Left hindlimb (tissue), 1 donor: ENCODE measurements at regions not wholly inside any gene's neighbourhood (a gene's known extent, or its start where the extent isn't known, plus 50 kb on each side); places are given as distances from the start of the nearest gene placed in this dataset.

Experiments used
- DNase-seq: peaks from one replicate; pipeline ENCODE4 v3.0.0-alpha.2; 2018

DNA sequence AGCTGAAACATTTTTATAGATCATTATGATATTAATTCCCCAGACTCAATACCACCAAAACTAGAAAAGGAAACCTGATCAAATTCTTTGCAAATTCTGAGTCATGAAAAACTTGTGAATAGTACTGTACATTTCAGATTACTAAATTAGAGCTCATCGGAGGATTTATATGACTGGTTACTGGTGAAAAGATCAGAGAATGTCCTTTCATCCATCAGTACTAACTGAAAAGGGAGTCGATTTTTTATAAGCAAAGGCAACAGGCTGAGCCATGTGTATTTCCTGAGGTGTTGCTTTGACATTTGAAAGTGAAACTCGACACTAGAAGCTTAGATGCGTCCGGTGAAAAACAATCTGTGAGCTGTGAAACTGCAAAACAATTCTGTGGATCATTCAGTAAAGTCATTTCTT is 155.7 kb downstream of the TNFSF18 start:
- DNase-seq = no peak

DNA sequence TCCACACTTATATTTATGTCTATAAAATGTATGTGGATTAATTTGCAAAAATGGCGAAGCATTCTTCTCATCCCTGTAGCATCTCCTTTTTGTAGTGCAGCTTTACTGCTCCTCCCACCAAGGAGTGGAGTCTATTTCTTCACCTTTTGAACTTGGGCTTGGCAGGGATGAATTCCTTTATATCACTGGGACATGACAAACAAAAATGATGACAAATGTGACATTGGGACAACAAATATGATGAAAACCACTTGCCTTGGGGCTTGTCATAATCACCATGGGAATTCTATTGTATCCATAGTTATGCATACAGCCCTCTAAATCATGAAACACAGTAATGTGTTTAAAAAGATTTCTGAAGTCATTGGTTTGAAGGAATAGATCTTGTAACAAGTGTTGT is 155.0 kb downstream of the TNFSF18 start:
- DNase-seq = no peak

DNA sequence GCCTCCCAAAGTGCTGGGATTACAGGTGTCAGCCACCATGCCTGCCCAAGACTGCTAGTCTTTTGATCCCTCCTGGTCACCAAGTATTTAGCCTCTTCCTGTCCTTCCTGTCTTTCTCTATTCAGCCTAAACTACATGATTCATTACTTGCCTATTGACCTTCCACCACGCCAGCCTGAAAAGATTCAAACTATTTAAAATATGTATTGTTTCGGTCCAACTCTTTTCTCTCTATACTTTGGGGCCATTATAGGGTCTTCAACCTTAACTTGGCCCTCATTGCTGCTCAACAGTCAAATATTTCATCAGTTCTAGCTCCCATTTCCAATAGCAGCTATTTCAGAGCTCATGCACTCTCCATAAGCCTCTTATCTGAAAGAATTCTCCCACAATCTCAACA is 153.0 kb downstream of the TNFSF18 start:
- no peak for DNase-seq

DNA sequence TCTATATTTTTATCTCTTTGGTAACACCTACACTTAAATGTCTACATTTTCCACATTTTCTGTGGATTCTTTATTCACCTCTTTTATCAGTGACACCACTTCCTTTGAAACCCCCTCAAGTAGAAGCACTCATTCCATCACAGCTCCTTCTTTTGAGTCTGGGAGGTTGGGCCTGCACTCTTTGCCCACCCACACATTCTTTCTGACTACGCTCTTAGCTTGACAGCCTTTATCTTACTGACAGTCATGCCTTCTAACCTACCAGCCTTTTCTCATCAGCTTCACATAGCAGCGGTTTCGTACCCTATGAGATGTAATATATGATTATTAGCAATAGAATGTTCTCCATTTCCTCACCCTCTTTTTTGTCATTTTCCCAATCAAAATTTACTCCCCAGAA is 151.9 kb downstream of the TNFSF18 start:
- DNase-seq = no peak

DNA sequence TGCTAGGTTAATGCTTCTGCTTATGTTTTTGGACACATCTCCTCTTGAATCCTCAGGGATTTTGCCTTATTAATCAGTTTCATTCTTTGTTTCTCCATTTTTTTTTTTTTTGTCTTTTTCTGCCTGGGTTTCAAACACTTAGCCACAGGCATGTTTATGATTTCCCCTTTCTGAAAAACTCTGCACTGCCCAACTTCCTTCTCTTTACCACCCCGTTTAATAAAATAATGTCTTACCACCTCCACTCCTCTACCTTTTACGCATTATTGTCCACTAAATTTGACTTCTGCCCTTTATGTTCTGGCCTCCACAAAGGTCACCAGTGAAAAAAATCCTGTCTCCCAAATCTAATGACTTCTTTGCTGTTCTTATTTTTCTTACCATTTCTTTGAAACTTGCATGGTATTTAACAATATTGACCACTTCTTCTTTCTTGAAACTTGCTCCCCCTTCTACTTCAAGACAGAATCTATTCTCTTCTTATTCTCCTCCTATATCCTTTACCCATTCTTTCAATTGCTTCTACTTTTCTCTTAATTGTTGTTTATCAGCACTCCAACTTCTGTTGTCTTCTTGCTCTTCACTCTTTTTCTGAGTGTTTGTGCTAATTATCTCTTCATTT is 150.3 kb downstream of the TNFSF18 start:
- no peak for DNase-seq

DNA sequence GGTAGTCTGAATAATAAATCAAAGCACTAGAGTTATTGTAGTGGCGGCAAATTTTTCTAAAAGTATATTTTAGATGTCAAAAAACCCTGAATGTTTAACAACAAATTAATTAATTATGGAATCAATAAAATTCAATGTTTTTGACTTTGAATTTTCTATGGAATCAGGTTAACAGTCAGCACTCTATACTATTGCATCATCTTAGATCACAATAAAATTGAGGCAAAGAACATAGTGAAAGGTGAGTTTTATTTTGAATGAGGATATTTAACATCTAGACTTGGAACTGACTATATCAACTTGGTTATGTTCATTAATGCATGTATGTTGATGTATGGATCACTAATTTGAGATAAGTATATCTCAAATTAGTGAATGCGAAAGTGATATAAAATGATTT is 148.5 kb downstream of the TNFSF18 start:
- DNase-seq = no peak

DNA sequence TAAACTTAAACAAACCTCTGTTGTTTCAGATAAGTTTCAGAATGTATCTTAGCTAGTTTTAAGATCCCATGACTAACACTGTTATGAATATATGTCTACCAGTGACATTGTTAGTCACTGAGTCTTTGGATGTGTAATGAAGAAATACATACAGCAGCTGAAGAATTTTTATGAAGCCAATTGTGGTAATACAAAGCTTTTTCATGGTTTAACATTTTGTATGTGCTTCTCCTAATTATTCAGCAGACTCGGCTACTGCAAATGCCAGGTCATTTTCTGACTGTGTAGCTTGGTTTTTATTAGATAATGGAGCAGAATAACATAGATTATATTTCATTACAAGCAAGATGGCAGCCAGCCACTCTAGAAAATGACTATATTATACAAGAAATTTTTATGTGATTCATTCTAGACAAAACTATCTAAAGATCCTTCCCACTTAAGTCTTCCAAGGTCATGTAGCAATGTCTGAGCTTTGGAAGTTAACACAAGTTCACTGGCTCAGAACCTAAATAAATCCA is 147.8 kb downstream of the TNFSF18 start:
- DNase-seq = no peak

DNA sequence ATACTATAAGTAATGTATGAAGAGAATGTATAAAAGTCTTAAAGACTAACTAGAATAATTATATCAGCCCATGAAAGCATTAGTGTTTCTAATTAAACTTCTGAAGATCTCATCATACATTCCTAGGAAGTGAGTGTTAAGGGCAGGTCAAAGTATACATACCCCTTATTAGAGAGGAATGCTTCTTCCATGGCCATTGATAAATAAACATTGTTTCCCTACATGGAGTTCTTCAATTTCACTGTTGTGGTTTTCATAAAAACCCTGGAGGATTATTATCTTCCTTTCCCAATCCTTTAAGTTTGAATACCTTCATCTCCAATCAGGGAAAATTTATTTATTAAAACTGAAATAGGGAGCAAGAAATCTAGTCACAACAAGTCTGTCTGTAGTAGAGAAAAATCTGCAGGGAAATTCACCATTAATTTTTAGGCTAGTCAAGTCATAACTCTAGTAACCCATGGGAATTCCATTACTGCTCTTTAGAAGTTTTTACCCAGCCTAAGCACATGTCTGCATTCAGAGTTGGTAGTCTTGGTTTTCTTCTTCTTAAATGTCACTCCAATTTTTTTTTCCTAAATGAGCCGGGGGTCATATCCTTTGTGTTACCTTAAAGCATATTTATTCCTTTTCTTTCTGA is 147.0 kb downstream of the TNFSF18 start:
- no peak for DNase-seq

DNA sequence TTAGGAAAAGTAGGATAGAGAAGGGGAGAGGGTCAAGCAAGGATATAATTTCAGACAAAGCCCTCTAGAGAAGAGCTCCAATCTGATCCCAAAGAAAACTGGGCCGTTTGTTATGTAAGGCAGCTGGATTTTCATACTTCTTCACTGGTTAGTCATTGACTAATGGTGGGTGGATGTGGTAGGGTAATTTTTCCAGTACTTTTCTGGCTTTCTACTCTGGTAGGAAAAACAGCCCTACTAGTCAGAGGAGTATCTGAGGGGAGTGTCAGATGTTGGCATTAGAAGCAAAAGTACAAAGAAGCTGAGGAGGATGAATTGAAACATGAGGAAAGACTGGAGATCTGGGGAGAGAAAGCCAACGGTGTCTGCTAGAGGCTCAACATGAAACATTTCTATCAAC is 145.3 kb downstream of the TNFSF18 start:
- DNase-seq = no peak

DNA sequence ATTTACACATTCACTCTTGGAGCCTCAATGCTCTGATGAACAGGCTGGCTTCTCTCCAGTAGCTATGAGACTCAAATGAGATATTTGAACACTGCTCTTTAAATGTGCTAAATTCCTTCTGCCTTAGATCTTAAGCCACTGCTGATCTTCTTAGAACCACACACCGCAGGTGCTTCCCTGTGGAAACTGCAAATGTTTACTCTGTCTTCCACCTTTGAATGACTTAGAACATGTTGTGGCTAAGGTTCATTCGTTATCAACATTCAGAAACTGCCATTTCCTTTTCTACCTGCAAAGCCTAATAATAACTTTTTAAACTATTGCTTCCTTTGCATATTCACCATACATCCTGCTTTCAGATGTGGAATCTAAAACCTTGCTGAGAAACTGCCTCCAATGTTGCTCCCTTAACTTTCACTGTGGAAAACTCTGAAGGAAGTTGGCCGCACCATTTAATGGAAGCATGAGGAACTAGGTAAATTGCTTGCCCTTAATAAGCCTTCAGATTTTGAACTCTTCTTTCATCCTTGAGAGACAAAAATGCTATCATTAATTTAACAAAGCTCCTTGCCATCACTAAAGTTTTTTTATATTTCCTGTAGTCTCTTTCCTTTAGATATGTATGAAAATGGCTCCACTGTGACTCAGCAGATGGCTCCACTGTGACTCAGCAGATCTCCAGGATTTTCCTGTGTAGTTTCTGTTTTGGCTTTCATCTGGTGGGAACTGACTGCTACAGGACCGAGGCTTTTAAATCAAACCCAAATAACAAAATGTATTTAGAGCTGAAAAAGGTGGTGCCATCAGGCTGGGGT is 143.8 kb downstream of the TNFSF18 start:
- no peak for DNase-seq

DNA sequence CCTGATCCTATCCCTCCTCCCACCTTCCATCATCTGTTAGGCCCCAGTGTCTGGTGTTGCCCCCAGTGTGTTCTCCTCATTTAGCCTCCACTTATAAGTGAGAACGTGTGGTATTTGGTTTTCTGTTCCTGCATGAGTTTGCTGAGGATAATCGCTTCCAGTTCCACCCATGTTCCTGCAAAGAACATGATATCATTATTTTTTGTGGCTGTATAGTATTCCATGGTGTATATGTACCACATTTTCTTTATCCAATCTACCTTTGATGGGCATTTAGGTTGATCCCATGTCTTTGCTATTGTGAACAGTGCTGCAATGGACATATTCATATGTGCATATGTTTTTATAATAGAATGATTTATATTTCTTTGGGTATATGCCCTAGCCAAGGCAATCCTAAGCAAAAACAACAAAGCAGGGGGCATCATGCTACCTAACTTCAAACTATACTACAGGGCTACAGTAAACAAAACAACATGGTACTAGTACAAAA is 142.9 kb downstream of the TNFSF18 start:
- no peak for DNase-seq

DNA sequence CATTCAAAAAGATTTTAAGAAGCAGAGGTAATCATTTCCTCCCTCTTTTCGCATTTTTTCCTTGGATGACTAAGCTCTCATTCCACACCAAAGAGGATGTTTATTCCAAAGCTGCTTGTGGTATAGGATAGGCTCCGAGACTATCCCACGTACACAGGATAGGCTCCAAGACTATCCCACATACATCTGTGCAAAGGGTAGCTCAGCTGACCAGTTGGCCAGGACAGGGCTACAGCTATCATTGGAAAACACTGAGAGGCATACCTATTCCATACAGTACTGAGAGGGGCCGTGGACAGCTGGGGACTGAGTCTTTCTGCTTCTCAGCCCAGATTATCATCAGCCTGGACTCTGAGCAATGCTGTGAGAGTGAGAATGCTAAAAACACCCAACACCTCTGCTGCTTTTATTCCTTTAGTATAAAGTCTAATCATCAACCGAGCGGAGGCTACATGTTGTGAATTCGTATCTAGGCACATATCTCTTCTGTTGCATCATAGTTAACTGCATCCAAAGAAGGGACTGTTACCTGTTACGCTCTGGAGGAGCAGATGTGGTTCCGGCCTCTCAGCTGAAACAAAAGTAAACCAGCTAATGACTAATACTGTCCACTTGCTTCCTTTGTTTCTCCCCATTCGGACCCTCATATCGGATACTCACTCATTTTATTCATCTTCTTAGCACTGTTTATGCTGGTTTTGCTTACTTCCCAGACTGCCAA is 141.0 kb downstream of the TNFSF18 start:
- no peak for DNase-seq

DNA sequence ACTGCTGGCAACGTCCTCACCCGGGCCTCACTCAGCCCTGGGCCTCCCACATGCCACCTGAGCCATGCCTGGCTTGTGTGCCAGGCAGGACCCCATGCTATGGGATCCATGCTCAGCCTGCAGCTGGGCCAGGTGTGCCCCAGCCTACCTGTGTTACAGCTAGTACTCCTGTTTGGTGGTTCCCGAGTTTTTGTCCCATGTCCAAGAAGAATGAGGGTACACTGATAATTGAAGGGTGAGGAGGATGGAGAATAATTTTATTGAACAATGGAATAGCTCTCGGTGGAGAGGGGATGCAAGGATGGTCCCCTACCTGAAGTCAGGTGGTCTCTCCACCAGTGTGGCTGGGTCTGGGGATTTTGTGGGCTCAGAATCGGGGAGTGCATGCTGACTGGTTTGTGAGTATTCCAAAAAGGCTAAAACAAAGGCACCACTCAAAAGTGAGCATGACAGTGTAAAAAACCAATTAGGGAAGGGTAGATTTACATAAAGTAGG is 137.9 kb downstream of the TNFSF18 start:
- DNase-seq = no peak

DNA sequence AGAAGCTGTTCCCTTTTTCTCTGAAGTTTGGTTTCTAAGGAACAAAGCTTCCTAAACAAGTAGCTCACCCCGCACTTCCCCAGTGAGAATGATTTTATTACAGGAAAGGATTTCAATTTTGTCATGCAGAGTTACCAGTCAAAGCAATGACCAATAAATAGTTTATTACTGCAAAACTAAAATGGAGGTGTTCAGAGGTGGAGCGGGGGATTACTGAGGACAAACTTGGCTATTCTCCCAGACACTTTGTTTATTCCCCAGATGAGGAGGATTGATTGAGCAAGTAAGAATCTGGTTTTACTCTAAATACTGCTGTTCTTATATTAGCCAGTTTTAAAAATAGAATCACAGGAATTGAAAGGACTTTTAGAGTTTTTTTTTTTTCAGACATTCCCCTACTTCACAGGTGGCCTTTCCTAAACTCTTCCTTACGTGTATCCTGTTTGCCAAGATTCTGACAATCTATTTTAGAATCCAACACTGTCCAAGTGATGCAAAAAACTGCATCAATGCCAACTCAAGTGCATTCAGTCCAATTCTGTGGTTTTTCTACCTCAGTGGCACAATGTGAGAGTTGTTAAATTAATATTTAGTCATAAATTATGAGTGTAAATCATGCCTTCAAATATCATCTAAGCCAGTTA is 136.1 kb downstream of the TNFSF18 start:
- no peak for DNase-seq

DNA sequence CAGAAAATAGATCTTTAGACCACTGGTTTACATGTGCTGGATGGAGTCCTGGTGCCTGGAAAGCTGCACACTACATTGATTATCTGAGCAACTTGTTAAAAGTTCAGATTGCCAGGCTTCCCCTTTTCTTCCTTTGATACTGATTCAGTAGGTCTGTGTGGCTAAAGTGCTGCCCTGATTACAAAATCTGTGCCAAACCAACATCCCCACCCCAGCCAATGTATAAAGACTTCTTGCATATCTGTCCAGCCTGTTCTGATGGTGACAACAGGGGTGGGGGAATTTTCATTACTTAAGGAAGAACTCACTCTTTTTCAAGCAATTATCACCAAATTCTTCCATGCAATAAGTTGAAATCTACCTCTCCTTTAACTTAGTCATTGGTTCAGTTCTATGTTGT is 135.5 kb downstream of the TNFSF18 start:
- no peak for DNase-seq

DNA sequence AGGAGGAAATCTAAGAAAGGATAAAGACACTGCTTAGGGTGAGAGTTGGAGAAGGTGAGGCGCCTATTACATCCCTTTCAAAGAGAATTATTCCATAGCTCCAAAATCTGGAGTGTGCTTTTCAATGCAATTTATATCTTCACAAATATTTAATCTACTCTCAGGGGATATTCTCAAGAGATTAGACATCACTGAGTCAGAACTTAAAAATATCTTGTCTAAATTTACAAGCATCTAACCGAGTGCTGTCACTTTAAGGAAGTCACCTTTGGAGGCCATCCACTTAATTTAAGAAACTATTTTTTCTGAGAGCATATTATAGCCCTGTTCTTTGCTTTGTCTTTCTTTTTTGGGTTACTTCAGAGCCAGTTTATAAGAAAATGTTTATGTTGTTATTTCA is 134.6 kb downstream of the TNFSF18 start:
- no peak for DNase-seq

DNA sequence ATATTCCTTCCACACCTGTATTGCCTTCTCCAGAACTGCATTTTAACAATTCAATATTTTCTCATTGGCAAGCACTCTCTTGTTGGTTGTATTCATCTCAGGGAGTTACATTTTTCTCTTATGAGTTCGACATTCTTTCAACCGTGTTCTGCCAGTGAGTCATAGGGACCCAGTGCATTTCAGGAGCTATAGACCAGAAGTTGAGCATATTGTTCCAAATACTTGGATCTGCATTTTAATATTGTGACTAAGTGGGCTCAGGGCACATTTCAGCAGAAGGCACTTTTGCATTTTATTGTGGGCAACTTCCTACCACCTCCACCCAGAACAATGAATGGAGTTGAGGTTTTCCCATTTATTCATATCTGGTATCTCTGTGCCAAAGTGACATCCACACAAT is 132.8 kb downstream of the TNFSF18 start:
- no peak for DNase-seq

DNA sequence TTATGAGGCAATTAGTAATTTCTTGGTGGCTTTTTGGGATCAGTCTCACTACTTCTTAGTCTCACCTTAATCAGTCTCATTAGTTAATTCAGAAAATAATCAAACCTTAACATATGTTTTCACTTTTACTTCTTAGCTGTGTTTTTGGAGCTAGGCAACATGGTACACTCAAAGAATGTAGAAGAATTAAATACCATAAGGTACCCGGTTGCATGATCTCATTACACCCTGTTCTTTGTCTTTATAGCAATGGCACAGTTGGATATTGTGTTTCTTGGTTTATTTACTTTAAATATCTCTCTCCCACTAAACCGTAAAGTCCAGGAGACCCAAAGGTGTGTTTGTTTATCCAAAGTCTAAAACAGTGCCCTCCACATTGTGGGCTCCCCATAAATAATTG is 132.3 kb downstream of the TNFSF18 start:
- no peak for DNase-seq

DNA sequence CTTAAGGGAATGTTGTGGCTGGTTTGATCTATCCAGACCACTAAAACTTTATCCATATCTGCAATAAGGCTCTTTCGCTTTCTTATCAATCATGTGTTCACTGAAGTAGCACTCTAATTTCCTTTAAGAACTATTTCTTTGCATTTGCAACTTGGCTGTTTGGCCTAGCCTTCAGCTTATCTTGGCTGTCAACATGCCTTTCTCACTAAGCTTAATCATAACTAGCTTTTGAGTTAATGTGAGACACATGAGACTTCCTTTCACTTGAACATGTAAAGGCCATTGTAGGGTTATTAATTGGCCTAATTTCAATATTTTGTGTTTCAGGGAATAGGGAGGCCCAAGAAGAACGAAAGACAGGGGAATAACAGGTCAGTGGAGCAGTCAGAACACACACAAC is 124.7 kb downstream of the TNFSF18 start:
- no peak for DNase-seq

DNA sequence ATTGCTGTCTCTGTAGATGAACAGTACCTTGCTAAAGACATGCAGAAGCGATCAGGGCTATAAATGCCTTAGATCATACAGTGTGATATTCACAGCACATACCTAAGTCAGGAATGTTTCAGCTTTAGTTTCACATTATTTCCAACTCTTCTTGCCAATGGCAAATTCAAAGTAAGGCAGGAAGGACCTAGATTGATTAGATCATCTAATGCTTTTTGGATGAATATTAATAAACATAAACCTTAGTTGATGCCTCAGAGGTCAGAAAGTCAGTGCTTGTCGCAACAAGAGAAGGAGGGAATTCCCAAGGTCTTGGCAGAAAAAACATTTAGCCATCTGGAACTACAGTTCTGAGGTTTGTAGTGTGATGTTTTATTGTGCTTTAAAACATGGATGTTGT is 122.3 kb downstream of the TNFSF18 start:
- no peak for DNase-seq

DNA sequence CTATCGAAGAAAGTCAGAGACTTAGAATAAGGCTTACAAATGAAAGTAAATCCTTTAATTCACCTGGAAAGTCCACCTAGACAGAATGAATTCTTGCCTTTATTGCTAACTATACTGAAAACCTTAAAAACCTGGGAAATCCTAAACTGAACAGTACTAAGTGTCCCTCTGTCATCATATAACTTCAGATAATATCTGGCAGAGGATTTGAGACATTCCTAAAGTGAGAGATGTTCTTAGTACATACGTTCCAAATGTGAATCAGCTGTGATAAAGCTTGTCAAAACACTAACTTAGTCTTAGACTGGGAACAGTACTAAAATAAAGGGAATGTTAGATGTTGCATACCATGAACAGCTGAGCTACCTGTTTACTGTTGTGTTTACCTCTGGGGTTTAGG is 121.7 kb downstream of the TNFSF18 start:
- no peak for DNase-seq

DNA sequence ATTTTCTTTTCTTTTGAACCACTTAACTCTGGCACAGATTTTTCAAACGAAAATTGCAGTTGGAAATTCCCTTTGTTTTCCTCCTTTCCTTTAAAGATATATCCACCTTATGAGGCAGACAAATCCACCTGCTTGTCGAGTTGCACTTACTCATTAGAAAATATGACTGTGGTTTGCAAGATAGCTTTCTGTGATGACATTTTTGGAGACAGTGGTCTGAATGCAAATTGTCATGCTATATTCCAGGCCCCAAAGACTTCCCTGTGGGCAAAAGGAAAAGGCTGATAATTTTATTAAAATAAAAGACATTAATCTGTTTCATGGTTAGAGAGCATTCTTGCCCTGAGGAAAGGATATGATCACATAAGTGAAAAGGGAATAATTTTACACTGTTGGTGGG is 120.6 kb downstream of the TNFSF18 start:
- DNase-seq = no peak

DNA sequence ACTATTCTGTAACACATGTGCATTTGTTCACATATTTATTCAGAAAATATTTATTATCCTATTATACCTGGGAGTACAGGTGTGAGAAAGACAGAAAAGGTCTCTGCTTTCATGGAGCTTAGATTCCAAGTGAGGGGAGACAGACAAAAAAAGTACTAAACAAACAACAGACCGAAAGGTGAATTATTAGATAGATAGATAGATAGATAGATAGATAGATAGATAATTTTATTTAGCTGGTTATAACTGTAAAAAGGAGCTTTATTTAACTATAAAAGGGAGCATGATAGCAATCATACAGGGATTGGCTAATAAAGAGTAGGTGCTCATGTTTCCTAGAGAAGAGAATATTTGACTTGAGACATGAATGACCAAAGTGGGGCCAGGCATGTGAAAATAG is 119.4 kb downstream of the TNFSF18 start:
- no peak for DNase-seq
